VCaP (cell line): ENCODE measurements at regions not wholly inside any gene's neighbourhood (a gene's known extent, or its start where the extent isn't known, plus 50 kb on each side); places are given as distances from the start of the nearest gene placed in this dataset.

Experiments
- H3K27ac ChIP-seq: fragments of 450-650 bp; 2 replicates; pipeline ENCODE4 v1.5.1; 2017
- TF ChIP-seq, protein P1 (sequence below): fragments of 450-650 bp; conservative IDR thresholded peaks from 2 replicates; pipeline ENCODE4 v1.5.1; 2017; ENCODE audit warnings: mild to moderate bottlenecking, moderate library complexity

DNA sequence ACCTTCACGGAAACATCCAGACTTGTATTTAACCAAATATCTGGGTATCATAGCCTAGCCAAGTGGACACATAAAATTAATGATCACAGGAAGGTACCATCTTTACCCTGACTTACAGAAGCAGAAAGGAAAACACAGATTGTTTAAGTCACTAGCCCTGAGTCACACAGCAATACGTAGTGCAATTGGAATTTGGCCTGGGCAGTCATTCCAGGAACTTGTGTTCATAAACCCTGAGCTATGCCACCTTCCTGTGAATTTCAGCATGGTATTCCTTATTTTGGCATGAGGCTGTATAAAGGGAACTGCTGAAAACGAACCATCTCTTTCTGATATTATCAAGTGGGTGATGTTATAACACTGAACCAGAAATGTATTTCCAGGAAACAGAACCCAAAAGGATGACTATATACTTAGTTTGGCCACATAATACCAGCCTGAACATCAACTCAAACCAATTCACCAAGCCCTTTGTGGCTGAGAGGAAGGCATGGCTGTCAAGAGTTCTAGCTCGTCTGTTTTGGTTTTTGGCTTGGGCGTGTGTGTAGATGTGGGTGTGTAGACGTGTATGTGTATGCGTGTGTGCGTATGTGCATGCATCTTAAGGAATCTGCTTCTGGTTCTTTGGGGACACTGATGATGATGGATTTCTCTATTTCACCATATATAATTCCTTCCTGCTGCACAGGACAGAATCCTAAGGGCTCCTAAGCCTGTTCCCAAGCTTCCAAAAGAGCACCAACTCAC lies 533.4 kb upstream of the ID2 start:
- TF ChIP-seq, protein P1, sequence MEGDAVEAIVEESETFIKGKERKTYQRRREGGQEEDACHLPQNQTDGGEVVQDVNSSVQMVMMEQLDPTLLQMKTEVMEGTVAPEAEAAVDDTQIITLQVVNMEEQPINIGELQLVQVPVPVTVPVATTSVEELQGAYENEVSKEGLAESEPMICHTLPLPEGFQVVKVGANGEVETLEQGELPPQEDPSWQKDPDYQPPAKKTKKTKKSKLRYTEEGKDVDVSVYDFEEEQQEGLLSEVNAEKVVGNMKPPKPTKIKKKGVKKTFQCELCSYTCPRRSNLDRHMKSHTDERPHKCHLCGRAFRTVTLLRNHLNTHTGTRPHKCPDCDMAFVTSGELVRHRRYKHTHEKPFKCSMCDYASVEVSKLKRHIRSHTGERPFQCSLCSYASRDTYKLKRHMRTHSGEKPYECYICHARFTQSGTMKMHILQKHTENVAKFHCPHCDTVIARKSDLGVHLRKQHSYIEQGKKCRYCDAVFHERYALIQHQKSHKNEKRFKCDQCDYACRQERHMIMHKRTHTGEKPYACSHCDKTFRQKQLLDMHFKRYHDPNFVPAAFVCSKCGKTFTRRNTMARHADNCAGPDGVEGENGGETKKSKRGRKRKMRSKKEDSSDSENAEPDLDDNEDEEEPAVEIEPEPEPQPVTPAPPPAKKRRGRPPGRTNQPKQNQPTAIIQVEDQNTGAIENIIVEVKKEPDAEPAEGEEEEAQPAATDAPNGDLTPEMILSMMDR = no peak
- no peak overlapping the region for H3K27ac ChIP-seq

DNA sequence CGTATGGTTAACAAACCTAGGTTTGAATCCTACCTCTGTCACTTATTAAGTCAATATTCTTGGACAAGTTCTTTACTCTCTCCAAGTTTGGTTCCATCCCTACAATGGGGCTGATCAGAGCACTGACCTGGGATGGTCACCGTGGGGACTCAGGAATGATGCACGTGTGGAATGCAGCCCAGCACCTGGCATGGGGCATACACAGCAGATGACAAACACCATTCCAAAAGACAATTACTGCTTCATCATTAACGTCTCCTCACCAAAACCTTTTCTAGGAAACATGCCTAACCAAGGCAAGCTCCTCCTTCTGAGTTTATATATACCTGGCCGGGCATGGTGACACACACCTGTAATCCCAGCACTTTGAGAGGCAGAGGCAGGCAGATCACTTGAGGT lies 532.9 kb upstream of the ID2 start:
- no peak overlapping the region for H3K27ac ChIP-seq

DNA sequence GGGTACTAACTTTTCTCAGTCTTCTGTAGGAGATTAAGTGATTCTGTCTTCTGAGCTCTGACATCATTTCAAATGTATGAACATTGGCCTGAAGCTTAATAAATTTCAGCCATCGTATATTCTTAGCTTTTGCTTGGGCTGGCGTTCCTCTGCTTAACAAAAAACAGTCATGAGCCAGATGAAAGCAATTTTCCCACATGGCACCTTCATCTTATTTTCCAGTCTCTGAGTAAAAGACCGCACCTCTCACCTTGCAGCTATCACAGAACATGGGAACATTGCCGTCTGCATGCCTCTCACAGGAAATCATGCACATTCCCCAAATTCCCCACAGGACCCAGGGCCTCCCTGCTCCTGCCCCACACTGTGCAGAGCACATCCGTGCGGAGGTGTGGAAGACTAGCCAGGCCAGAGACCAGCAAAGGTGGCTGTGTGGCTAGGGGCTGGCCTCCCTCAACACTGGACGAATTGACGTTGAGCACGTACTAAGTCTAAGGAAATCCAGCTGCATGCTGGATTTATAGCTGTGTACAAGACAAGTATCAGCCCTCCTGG lies 531.8 kb upstream of the ID2 start:
- no peak overlapping the region for H3K27ac ChIP-seq
- TF ChIP-seq, protein P1 = no peak

More for the DNA sequence above, 532.9 kb upstream of the ID2 start:
- TF ChIP-seq, protein P1 = no peak

DNA sequence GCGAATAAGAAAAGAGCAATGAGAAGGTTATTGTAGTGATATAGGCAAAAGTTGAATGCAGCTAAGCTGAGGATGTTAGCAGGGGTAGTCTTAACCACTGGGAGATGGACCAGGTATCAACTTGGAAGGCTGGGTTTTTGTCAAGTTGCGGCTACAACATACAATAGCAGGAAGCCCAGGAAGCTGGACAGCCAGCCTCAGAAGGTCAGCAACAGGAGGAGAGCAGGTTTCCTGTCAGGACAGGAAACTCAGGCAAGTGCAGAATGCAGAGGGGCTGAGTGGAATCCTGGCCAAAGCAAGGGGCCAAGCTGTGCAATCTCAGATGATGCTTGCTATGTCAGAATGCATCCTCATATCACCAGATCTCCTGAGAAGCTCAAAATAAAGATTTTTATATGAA lies 530.0 kb upstream of the ID2 start:
- no peak overlapping the region for H3K27ac ChIP-seq
- TF ChIP-seq, protein P1 = no peak

DNA sequence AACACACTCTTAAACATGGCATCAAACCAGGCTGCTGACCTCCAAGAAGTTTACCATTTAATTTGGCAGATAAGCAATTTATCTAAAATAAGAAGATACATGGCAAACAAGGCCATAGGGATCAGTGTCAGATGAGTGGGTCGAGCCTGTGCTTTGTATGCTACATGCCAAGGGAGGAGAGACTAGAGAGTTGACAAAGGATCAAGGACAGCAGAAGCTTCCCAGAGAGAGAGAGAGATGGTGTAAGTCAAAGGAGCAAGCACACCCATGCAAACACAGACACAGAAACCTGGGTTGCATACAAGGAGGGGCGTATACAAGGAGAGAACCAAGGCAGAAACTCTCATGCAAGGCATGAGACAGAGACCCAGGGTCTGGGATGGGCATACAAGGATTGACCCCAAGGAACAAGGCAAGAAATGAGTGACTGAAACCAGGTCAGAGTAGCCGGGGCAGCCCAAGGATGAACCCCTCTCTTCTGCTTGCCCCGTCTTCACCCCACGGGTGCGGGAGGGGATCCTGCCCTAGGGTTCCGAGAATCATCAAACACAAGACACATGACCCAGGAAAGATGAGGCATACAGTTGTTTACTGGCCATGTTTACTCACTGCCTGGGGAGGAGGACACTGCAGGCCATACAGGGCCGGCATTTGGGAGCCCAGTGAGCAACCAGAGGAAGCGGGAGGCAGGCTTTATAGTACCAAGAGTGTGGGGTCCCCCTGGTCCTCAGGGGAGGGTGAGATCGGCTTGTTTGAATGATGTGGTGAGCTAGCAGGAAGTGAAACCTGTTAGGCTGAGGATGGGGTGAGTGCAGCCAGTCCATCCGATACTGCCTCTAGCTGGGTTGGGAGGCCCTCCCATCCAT lies 529.2 kb upstream of the ID2 start:
- no peak overlapping the region for H3K27ac ChIP-seq
- TF ChIP-seq, protein P1 = no peak

DNA sequence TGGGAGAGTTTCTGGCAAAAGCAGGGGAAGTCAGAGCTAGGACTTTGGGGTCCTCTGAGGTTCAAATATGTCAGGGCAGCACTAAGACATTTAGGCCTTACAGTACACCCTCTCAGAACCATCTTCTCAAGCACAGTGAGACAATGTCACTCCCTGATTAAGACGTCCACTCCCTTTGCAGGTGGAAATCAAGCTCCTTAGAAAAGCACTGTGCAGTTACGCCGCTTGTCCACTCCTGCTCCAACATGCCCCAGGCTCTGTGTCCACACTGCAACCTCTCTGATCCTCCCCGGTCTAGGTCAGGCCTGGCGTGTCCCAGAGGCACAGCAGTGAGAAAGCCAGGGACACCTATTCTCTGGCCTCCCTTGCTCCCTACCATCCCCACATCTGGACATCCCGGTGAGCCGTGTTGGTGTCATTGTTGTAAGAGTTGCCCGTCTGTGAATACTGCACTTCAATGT lies 528.6 kb upstream of the ID2 start:
- H3K27ac ChIP-seq = no peak overlapping the region

DNA sequence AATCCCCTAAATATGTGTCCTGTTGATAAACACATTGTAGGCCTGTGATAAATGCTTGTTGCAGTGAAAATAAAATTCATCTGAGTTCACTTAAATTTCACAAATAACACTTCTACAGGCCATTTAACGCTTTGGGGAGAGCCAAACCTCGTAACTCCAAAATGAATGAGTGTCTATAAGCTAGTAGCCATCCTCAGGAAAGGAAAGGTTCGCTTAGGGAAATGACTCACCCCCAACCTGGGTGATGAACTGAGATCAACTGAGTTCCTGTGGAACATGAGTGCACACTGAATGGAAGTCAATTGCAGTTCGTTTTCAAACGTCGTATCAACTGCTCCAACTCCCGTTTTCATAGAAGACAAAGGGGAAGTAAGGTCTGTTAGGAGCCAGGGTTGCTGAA lies 527.6 kb upstream of the ID2 start:
- no peak overlapping the region for H3K27ac ChIP-seq
- TF ChIP-seq, protein P1 = no peak

More for the DNA sequence above, 528.6 kb upstream of the ID2 start:
- TF ChIP-seq, protein P1 = no peak
